H9 (cell line): ENCODE measurements at regions not wholly inside any gene's neighbourhood (a gene's known extent, or its start where the extent isn't known, plus 50 kb on each side); places are given as distances from the start of the nearest gene placed in this dataset.
A peak's percentile ranks its signal among the peaks of the same experiment; 100 is the strongest.

ENCODE experiments used
- DNase-seq: peaks from one replicate; pipeline ENCODE4 v3.0.0-alpha.2; 2017
- H2AFZ ChIP-seq: one replicate; pipeline ENCODE4 v1.6.1; 2013; ENCODE audit warnings: mild to moderate bottlenecking, low read length, control low read depth, moderate library complexity
- H2AK5ac ChIP-seq: 2 replicates; pipeline ENCODE4 v1.6.1; 2013; ENCODE audit warnings: low read length, control low read depth, mixed read lengths; ENCODE audit not compliant: insufficient read length
- H2BK120ac ChIP-seq: one replicate; pipeline ENCODE4 v1.6.1; 2013; ENCODE audit warnings: low read depth, mild to moderate bottlenecking, low read length, control low read depth, inconsistent platforms; ENCODE audit not compliant: poor library complexity, severe bottlenecking
- H2BK12ac ChIP-seq: 2 replicates; pipeline ENCODE4 v1.6.1; 2013; ENCODE audit warnings: low read length, control low read depth, mixed read lengths, low read depth; ENCODE audit not compliant: insufficient read length
- H2BK15ac ChIP-seq: 2 replicates; pipeline ENCODE4 v1.6.1; 2013; ENCODE audit warnings: low read depth, low read length, control low read depth
- H2BK20ac ChIP-seq: one replicate; pipeline ENCODE4 v1.6.1; 2013; ENCODE audit warnings: low read depth, mild to moderate bottlenecking, low read length, control low read depth, inconsistent platforms; ENCODE audit not compliant: poor library complexity, severe bottlenecking
- H2BK5ac ChIP-seq: 2 replicates; pipeline ENCODE4 v1.6.1; 2013; ENCODE audit warnings: low read length, control low read depth, mixed read lengths; ENCODE audit not compliant: insufficient read length
- H3K14ac ChIP-seq: 2 replicates; pipeline ENCODE4 v1.6.1; 2013; ENCODE audit warnings: low read length, control low read depth; ENCODE audit not compliant: insufficient read depth
- H3K18ac ChIP-seq: 2 replicates; pipeline ENCODE4 v1.6.1; 2013; ENCODE audit warnings: low read depth, mild to moderate bottlenecking, mixed read lengths, low read length, control low read depth; ENCODE audit not compliant: insufficient read length
- H3K23ac ChIP-seq: 2 replicates; pipeline ENCODE4 v1.6.1; 2013; ENCODE audit warnings: low read length, control low read depth, mixed read lengths, low read depth; ENCODE audit not compliant: insufficient read length
- H3K23me2 ChIP-seq: 2 replicates; pipeline ENCODE4 v1.6.1; 2013; ENCODE audit warnings: low read depth, mild to moderate bottlenecking, mixed read lengths, low read length, control low read depth; ENCODE audit not compliant: insufficient read length, poor library complexity, severe bottlenecking
- H3K27ac ChIP-seq: 2 replicates; pipeline ENCODE4 v1.5.1; 2013; ENCODE audit warnings: low read length, control low read depth, mixed read lengths, low read depth; ENCODE audit not compliant: insufficient read length
- H3K27me3 ChIP-seq: 2 replicates; pipeline ENCODE4 v1.6.1; 2013; ENCODE audit warnings: low read length, control low read depth, inconsistent platforms; ENCODE audit not compliant: insufficient read depth
- H3K4ac ChIP-seq: 2 replicates; pipeline ENCODE4 v1.6.1; 2013; ENCODE audit warnings: low read depth, mild to moderate bottlenecking, control low read depth, inconsistent platforms, low read length, moderate library complexity
- H3K4me1 ChIP-seq: 2 replicates; pipeline ENCODE4 v1.6.1; 2013; ENCODE audit warnings: low read length, control low read depth, inconsistent platforms; ENCODE audit not compliant: insufficient read depth
- H3K4me2 ChIP-seq: 2 replicates; pipeline ENCODE4 v1.6.1; 2013; ENCODE audit warnings: low read length, control low read depth, mixed read lengths; ENCODE audit not compliant: insufficient read length, insufficient read depth
- H3K56ac ChIP-seq: 2 replicates; pipeline ENCODE4 v1.6.1; 2013; ENCODE audit warnings: low read depth, mild to moderate bottlenecking, mixed read lengths, low read length, control low read depth; ENCODE audit not compliant: insufficient read length
- H3K79me1 ChIP-seq: 2 replicates; pipeline ENCODE4 v1.6.1; 2013; ENCODE audit warnings: low read depth, mild to moderate bottlenecking, moderate library complexity, low read length, control low read depth, inconsistent platforms; ENCODE audit not compliant: insufficient read depth, poor library complexity, severe bottlenecking
- H3K79me2 ChIP-seq: 2 replicates; pipeline ENCODE4 v1.6.1; 2013; ENCODE audit warnings: low read length, control low read depth, inconsistent platforms; ENCODE audit not compliant: insufficient read depth
- H3K9ac ChIP-seq: 2 replicates; pipeline ENCODE4 v1.6.1; 2013; ENCODE audit warnings: low read length, control low read depth, mixed read lengths; ENCODE audit not compliant: insufficient read length; ENCODE audit errors: extremely low read depth
- H3K9me3 ChIP-seq: one replicate; pipeline ENCODE4 v1.6.1; 2013; ENCODE audit warnings: low read depth, low read length, inconsistent platforms; ENCODE audit not compliant: control insufficient read depth
- H3T11ph ChIP-seq: one replicate; pipeline ENCODE4 v1.6.1; 2013; ENCODE audit warnings: mild to moderate bottlenecking, low read length, control low read depth, inconsistent platforms
- H4K20me1 ChIP-seq: one replicate; pipeline ENCODE4 v1.6.1; 2013; ENCODE audit not compliant: control insufficient read depth, insufficient read length, insufficient read depth
- H4K5ac ChIP-seq: 2 replicates; pipeline ENCODE4 v1.6.1; 2013; ENCODE audit warnings: low read depth, mild to moderate bottlenecking, mixed read lengths, low read length, control low read depth; ENCODE audit not compliant: insufficient read length
- H4K8ac ChIP-seq: replicated peaks from 2 replicates; pipeline ENCODE4 v1.6.1; 2013; ENCODE audit warnings: low read length, control low read depth, mixed read lengths, low read depth; ENCODE audit not compliant: insufficient read length
- H4K91ac ChIP-seq: 2 replicates; pipeline ENCODE4 v1.6.1; 2013; ENCODE audit warnings: low read depth, mild to moderate bottlenecking, moderate library complexity, mixed read lengths, low read length, control low read depth; ENCODE audit not compliant: insufficient read length
- H3K27ac Mint-ChIP-seq, 3 experiments: 2 replicates in 2 of 3; 3 replicates in 1 of 3; pipeline ENCODE4 v1.8.0; 2020 to 2021; ENCODE audit warnings: mixed read lengths in 3 of 3, mild to moderate bottlenecking in 1 of 3, moderate library complexity in 1 of 3
- H3K27me3 Mint-ChIP-seq: 2 replicates; pipeline ENCODE4 v1.8.0; 2021; ENCODE audit warnings: low read depth, mild to moderate bottlenecking, moderate library complexity, mixed read lengths
- H3K36me3 Mint-ChIP-seq, 3 experiments: 2 replicates in 2 of 3; 3 replicates in 1 of 3; pipeline ENCODE4 v1.8.0; 2020 to 2021; ENCODE audit warnings: low read depth in 3 of 3, mixed read lengths in 3 of 3; ENCODE audit not compliant: insufficient read depth in 1 of 3
- H3K4me1 Mint-ChIP-seq, 2 experiments: 2 replicates each; pipeline ENCODE4 v1.8.0; 2020; ENCODE audit warnings: mixed read lengths in 2 of 2
- H3K4me3 Mint-ChIP-seq, 2 experiments: 2 replicates in 1 of 2; 3 replicates in 1 of 2; pipeline ENCODE4 v1.8.0; 2020 to 2021; ENCODE audit warnings: mild to moderate bottlenecking in 2 of 2, mixed read lengths in 2 of 2, moderate library complexity in 1 of 2
- H3K9me3 Mint-ChIP-seq, 2 experiments: 2 replicates in 1 of 2; 3 replicates in 1 of 2; pipeline ENCODE4 v1.8.0; 2020; ENCODE audit warnings: mild to moderate bottlenecking in 2 of 2, mixed read lengths in 2 of 2, moderate library complexity in 1 of 2
- CTCF ChIP-seq: fragments of 200-600 bp; sonication (generic); conservative IDR thresholded peaks from 3 replicates; pipeline ENCODE4 v1.8.0; 2021; ENCODE audit warnings: antibody characterized with exemption, mild to moderate bottlenecking
- WGBS: extraction: QIAGEN DNeasy Blood & Tissue Kit; methylation state at CpG from one replicate; pipeline ENCODE4 v1.1.7; 2013; ENCODE audit warnings: missing lambda C conversion rate, low lambda C conversion rate, mixed read lengths; ENCODE audit not compliant: insufficient read length; ENCODE audit errors: extremely low coverage; 5-methylcytosine and 5-hydroxymethylcytosine counted together

DNA sequence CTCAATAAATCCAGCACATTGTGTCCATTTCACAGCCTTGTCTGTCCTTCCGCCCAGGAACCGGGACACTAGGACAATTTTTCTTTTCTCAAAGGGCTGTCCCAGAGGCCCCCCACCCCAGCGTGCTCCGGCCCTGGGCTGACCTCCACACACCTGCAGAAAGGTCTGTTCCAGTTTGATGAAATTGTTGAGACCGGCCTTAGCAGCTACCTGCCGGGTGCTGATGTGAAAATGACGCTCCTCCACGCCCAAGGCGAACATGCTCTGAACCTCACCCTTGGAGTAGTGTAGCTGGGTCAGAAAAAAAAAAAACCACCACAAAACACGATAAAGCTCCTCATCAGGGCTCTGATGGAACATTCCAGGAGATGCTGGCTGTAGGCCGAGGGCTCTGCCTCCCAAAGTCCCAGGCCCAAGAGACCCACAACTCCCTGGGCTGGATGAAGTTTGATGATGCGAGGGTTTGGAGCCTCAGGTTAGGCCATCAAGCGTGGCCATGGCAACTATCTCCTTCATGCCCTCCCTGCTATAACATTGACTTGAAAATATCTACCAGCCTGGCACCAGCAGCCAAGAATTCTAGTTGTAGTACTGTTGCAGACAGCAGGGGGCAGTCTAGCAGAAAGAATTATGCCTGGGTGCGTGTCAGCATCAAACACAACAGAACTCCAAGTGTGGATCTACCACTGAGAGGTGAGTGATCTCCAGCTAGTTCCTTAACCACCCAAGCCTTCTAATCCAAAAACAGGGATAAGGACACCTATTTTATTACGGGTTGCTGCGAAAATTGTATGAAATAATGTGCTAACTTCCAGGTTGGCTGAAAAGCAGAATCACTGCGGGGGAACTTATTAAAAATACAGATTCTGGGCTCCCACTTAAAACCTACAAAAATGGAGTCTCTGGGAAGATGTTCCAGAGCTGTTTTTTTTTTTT lies 62.1 kb downstream of the RMI2 start:
- no peak overlapping the region for H3K9ac ChIP-seq
- Mint-ChIP-seq H3K9me3 (peaks cover 0 to 4% of the 10 kb centered on the region in 2 experiments; a peak in 3 of 5 replicates), H3K27ac (peak overlapping the region in 2 of 3 experiments; percentile 62 to 76; a peak in 3 of 7 replicates), H3K27me3 (no peaks in the 10 kb centered on the region; the same call in 1 of the 2 replicates), H3K4me3 (no peak overlapping the region), H3K36me3 (no peaks in the 10 kb centered on the region), H3K4me1 (peaks cover 2 to 5% of the 10 kb centered on the region in 2 experiments; a peak in 3 of 4 replicates)
- H2AK5ac ChIP-seq, result no peak overlapping the region
- H3K27ac ChIP-seq, result no peak overlapping the region
- no peaks in the 10 kb centered on the region for H3K79me1 ChIP-seq
- no peak overlapping the region for H2BK5ac ChIP-seq
- TF ChIP-seq CTCF, result peak; percentile 85
- H2BK12ac ChIP-seq, result no peak overlapping the region
- no peaks in the 10 kb centered on the region for H3K23me2 ChIP-seq
- no peaks in the 10 kb centered on the region for H3K4me1 ChIP-seq
- H4K91ac ChIP-seq, result no peak overlapping the region
- no peak overlapping the region for H4K5ac ChIP-seq
- no peak overlapping the region for H4K8ac ChIP-seq
- no peaks in the 10 kb centered on the region for H3K79me2 ChIP-seq
- H4K20me1 ChIP-seq, result no peaks in the 10 kb centered on the region
- H3K56ac ChIP-seq, result no peak overlapping the region
- no CpG with 5 or more reads among the region's 17 CpGs for WGBS
- H3K27me3 ChIP-seq, result no peaks in the 10 kb centered on the region
- H2BK120ac ChIP-seq, result no peak overlapping the region
- H3K18ac ChIP-seq, result no peak overlapping the region
- H2AFZ ChIP-seq, result no peak overlapping the region
- DNase-seq, result peak; percentile 82
- no peak overlapping the region for H3K14ac ChIP-seq
- H2BK15ac ChIP-seq, result no peak overlapping the region
- H3K23ac ChIP-seq, result no peak overlapping the region
- H3K4me2 ChIP-seq, result no peak overlapping the region
- no peak overlapping the region for H3K4ac ChIP-seq
- H2BK20ac ChIP-seq, result no peak overlapping the region
- no peak overlapping the region for H3T11ph ChIP-seq
- no peaks in the 10 kb centered on the region for H3K9me3 ChIP-seq
